GM19372 (cell line): ENCODE measurements at regions not wholly inside any gene's neighbourhood (a gene's known extent, or its start where the extent isn't known, plus 50 kb on each side); places are given as distances from the start of the nearest gene placed in this dataset.

Experiments
- ATAC-seq: cut with Tn5 transposase; IDR thresholded peaks from one replicate; pipeline ENCODE4 v1.9.1; 2021; ENCODE audit warnings: mild to moderate bottlenecking, low read depth, moderate library complexity; ENCODE audit not compliant: unreplicated experiment

DNA sequence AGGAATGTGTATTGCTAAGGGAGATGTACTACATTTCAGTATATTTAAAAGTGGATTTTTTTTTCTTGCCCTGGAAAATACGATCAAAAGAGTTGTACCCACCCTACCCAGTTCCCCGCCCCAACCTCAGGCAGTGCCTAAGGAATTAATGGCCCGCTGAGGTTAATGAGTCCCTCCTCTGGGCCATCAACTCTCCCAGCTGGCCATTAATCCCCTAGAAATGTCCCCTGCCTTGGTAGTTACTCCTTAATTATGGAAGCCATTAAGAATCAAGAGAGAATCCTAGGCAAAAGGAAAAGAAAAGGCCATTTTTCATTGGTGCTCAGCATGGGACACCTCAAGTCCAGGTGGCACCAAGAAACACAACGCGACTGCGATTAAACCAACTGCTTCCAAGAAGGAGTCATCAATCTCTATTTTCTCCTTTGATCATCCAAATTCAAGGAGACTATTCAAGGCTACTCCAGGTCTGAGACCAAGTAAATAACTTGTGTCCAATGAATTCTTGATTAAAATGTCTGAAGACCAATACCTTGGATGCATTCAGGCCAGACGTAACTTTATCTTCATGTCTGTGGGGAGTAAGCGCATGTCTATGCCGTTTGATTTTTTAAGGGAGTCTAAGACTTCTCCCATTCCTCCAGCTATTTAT is 1962.2 kb upstream of the WWC1 start:
- ATAC-seq, result no peak

DNA sequence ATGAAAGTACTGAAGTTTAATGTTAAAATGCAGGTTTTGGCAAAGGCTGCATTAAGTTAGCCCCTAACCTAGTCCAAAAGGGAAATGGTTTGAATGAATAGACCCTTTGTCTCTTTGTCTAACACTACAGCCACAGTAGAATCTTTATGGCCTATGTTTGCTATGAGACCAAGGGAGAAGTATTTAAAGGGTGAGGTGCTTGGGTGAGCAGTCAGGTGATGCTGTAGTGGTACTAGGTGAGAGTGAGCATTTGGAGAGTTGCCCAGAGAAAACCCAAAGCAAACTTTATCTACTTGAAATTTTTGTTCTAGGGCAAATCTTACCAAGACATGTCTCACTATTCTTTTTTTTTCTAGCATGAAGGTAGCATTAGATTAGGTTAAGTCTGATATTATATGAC is 1961.4 kb upstream of the WWC1 start:
- no peak for ATAC-seq

DNA sequence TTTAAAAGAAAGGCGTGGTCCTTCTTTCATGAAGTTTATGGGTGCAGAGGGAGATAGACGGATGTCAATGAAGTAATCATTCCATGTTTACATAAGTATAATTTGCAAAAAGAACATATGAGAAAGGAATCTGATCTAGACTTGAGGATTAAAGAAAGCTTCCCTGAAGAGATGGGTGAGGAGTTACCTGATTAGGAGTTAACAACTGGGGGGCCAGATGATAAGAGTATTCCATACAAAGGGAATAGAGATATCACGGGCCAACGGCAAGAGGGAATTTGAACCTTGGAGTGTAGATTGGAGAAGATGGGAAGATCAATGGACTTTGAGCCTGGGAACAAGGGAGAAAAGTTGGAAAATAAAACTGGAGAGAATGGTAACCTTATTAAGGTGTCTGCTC is 1959.9 kb upstream of the WWC1 start:
- no peak for ATAC-seq

DNA sequence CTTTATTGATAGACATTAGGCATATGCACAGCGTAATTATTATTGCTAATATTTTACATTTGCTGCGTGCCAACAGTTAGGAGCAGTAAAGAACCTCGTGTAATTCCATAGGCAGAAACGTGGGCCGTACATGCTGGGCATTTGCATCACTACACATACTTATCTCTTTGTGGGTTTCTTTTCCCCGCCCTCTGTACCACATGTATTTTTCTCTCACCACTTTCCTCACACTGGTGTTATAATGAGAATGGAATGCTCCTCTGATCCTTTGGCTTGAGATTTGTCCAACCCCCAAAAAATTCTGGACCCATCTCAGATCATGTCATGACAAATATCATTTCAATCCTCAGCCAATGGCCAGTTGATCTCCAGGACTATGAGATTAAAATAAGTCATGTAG is 1952.6 kb upstream of the WWC1 start:
- no peak for ATAC-seq

DNA sequence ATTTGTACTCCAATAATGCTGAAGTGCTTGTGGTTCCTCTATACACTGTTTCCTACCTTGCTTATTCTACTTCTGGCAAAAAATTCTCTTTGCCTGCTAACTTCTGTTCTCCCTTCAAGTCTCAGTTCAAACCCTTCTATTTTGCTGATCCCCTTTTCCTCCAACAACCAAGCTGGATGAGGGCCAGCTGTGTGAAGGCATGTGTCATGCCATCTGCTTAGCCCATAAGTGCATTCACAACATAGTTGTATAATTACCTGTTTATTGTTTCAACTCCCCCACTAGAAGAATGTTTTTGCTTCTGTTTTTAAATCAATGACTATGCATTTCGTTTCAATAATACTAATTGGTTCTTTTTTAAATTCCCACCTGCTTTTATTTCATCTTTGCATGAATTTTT is 1951.4 kb upstream of the WWC1 start:
- no peak for ATAC-seq

DNA sequence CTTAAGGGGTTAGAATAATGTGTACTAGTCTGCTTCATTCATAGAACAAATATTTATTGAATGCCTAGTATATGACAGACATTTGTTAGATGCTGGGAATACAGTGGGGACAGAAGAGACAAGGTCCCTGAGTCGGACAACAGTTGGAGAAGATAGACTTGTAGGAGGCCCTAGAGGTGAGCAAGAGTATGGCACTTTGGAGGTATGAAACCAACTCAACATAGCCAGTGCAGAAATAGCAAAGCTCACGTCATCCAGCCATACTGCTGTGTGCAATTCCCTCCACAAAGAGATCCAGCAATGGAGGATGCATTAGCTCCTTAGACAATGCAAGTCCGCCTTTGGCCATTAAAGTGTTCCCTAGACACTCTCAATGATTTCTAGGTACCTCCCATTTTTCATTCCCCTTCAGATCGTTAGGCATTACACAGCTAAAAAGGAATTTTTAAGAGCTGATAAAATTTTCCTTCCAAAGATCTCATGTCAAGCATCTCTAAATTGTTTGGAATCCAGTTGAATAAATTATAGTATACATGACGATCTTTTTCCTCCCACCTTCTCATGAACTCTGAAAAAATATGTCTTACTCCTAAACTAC is 1949.6 kb upstream of the WWC1 start:
- no peak for ATAC-seq

DNA sequence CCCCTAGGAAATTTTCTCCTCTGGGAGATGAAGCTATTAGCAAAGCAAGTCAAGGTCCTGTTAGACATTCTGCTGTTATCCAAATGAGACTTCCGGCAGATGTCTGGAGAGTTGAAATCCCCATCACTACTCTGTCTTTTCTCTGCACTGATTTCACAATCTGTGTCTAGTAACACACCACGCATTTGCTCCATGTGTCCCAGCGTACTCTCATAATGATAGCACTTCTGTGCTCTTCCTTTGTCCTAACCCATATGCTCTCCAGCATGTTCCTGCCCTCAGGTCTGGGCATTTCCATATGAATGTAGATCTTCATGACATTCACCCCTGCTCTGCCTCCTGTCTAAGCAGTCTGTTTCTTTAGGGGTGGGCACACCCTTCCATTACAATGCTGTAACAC is 1949.0 kb upstream of the WWC1 start:
- no peak for ATAC-seq

DNA sequence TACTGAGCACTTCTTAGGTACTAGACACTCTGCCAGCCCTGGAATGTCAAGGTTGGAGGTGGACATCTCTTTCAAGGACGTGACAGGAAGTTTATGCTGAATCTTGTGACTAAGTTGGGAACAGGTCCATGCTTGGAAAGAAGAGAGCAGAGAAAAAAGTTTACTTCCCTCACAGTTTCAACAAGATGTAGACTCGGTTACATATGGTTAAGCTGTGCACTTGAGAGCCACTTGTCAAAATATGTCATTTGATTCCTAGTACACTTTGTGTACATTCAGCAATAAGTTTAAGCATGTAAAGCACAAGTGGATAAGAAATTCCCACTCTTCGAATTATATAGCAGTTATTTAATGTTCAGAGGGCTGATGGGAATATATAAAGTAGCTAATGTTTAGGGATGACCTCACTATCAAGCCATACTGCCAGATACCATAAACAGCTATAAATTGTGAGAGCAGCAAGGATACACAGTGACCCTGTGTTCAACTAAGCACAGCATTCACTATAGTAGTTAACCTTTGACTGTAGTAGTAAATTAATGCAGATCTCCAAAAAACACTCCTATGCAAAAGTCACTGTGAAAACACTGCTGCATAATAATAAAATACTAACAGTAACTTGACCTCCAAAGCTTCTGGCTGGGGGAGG is 1944.6 kb upstream of the WWC1 start:
- ATAC-seq, result no peak

DNA sequence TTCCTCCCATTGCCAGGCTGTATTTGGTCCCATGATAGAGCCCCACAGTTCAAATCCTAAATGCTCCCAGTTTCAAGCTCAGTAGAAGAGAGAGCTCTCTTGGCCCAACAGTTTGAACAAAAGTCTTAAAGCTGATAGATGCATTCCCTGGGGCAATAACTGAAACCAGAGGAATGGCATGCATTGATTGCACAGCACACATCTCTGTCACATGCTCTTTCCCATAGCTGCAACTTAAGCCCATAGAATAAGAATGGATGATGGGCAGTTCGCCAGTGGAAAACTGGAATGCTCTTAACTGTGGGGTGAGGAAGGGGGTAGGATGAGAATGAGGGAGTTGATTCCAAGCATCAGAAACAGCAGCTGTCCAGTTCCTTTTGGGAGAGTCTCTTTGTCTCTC is 1942.4 kb upstream of the WWC1 start:
- ATAC-seq, result no peak

DNA sequence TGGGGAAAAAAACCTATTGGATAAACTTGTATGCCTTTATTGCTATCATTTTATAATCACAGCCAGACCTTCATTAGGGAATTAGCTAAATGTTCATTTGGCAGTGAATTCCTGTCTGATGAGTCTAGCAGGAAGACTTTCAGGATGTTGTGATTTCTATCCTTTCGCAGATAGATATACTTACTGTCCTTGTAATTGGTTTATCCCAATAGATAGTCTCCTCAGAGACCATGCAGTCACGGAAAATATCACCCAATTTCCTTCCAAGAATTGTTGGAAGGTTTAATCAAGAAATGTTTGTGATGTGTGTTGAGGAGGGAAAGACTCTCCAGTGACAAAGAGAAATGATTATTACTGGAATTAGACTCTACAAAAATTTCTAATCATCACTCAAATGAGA is 1937.9 kb upstream of the WWC1 start:
- ATAC-seq, result no peak

DNA sequence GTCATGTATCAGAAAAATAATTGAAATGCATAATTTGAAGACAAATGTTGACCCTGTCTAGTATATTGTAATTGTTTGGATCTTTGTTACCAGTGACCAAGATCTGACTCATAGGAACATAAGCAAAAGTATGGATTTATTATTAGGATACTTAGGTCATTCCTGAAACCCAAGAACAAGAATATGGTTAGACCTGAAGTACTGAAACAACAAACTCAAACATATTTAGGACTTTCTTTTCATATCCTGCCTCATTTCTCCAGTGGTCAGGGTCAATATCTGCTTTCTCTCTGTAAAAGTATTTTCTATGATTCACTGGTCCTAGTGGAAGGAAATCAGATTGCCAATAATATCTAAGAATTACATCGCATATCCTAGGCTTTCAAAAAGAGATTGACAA is 1937.1 kb upstream of the WWC1 start:
- ATAC-seq, result no peak

DNA sequence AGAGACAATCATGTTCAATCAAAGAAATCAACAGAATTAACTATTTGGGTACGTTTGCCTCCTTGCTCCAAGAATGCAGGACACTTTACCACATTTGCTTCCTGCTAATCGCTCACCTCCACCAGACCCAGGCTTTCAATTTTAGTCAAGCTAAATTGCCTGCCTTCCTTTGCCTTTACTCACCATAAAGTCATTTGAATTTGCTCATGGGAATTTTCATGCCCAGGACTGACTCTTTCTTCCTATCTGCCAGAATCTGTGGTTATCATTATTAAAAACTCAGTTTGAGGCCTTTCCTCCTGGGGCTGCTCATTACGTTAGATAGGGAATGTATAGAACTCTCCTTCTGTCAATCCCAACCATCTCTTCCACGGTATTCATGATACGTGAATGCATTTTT is 1935.3 kb upstream of the WWC1 start:
- ATAC-seq, result no peak

DNA sequence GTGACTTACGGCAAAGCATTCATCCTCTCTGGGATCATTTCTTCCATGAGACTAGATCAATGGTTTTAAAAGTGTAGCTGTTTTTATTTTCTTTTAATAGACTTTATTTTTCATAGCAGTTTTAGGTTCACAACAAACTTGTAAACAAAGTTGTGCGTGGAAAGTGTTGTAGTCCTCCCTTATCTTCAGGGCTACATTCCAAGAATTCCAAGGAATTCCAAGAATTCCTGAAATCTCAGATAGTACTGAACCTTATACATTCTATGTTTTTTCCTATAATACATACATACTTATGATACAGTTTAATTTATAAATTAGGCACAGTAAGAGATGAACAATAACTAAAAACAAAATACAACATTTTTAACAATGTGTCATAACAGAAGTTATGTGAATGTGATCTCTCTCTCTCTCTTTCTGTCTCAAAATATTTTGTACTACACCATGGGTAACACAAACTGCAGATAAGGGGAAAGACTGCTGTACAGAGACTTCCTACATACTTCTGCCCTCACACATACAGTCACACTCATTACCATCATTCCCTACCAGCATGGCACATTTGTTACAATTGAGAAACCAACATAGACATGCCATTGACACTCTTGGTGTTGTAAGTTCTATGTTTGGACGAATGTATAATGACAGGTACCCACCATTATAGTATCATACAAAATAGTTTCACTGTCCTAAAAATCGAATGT is 1933.2 kb upstream of the WWC1 start:
- no peak for ATAC-seq

DNA sequence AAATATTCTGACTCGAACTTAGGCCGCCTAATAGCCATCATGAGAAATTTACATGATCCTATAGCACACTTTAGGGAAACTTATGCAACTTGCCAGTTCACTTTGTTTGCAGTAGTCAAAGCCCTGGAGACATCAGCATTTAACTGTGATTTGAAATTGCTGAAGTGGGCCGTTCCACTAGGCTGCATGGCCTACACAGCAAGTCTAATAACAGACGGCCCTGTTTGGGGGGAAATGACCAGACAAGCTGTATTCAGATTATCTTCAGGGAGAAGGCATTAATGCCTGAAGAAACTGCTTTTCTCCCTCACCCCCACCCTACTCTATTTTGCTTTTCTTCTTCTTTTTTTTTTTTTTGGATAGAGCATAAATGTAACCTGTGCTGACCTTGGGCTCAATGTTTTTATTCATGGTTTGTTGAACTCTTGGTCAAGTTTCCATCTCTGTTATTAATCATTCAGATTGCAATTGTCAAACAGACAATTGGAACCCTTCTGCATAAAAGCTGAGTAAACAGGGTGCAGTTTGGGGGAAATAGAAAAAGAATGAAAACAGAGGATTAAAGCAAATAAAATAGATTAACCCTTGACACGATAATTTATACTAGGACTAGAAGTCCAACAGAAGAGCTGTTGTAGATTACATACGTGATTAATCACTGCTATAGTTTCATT is 1928.2 kb upstream of the WWC1 start:
- no peak for ATAC-seq

DNA sequence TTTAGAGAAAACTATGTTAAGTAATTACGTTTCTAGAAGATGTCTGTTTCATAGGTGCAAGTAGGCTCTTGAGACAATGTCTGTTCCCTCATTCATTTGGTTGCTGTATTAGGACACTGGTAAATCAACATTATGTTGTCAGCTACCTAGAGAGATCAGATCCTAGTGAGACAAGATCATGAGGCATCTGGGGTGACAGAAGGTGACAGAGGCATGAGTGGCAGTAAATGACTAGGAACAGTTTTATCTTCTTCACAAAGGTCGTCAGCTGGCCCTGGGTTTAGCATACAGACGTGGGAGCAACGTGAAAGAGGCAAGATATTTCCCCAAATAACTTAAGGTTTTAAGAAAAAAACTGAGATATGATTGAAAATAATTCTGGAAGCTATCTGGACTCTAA is 1926.3 kb upstream of the WWC1 start:
- no peak for ATAC-seq

DNA sequence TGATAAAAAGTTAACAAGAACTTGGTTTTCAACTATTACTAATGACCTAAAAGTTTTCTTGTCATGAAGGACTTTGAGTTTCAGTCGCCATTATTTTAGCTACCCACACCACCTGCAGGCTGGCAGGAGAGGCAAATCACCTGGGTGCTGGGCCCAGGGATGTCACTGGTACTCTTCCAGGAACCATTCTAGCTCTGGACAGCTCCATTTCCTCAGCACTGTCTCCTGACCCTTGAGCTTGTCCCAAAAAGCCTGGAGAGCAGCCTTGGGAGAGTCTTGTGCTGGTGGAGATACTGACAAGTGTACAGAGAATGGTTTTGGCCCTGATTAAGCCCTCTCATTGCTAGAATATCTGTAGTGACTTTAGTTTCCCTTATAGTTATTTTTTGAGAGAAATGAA is 1924.1 kb upstream of the WWC1 start:
- ATAC-seq, result no peak

DNA sequence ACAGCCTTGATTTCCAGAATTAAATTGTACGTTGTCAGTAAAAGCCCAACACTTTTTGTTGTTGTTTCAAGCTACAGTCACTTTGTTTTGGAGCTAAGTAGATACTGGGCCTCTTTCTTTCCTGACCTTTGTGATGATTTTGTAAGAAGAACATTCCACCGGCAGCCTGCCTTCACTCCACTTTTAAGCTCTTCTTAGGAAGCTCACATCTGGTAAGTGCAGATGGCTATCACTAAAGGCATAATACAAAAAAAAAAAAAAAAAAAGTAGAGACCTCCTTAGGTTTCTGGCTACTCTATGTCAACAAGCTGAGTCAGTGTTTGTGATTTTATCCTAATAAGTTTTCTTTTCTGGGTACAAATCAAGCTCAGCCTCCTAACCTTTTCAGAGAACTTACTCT is 1922.1 kb upstream of the WWC1 start:
- no peak for ATAC-seq

DNA sequence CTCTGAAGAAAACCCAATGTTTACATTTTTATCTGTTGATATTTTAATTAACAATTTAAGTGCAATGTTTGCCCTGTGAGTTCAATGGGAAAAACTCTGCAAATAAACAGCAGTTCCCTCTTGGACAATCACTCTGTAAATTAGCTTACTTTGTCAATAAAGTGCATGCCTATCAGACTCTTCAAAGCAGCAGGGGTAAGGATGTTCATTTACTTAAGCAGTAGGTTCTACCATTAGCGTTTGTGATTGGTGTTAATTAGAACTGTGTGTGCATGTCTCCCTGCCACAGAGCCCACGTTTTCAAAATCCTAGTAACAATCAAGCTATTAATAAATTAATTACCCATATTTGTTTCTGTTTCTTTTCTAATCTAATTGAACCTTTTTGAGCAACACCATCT is 1921.6 kb upstream of the WWC1 start:
- ATAC-seq, result no peak

DNA sequence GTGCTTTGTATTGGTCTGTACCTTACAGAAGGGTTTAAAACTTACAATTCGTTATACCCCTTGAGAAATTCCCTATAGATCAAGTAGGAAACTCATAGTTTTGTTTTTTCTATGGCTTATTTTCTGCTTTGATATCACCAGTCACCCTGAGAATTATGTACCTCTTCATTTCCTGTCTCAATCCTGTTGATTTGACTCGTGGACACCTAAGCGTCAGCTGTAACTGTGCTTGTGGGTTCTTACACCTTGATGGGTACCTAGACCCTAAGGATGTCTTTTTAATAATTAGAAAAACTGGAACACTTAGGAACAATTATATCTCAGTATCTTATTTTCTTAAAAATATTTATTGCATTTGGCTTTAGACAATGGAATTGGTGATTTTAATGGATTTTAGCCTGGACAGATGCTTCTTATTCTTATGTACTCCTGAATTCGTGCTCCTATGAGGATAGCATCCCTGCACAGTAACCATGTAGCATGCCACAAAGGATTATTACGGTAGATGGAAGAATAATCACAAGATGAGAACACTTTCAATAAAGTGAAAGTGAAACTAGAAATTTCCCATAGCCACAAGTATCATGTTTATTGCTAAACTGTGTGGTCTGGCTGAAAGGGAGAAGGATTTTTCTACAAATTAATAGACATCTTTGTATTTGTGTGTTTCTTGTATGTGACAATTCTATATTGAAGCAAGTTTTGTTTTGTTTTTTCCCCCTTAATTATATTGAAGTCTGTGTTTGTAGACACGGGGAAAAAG is 1920.3 kb upstream of the WWC1 start:
- no peak for ATAC-seq

DNA sequence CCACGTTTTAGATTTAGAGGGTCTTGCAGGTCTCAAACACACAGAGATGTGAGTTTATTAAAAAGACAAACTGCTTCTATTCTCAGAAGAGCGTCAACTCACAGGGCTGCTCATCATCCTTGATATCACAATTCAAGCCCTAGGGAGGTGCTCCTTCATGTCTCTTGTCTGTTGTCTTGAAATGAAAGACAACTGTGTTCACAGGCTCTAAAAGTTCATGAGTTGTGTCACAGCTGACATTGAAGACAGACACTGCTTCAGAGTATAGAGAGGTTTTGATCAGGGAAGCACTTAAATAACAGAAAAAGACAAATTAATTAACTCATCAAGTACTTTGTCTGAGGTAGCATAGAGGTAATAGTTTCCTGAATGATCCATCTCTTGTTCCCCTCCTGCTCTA is 1917.6 kb upstream of the WWC1 start:
- ATAC-seq, result no peak
